Muscle of leg (tissue), 3 donors: ENCODE measurements at regions not wholly inside any gene's neighbourhood (a gene's known extent, or its start where the extent isn't known, plus 50 kb on each side); places are given as distances from the start of the nearest gene placed in this dataset.
"Not testable (repeated sequence)": the region's sequence is repeated elsewhere in the genome, so short reads cannot be mapped to it uniquely, and the experiment has no call there.

Source experiments
- DNase-seq: peaks from one replicate; pipeline ENCODE4 v3.0.0; 2013
- H3K27ac ChIP-seq: one replicate; pipeline ENCODE4 v1.5.1; 2013; ENCODE audit warnings: mild to moderate bottlenecking, low read length, control low read depth
- H3K27me3 ChIP-seq: one replicate; pipeline ENCODE4 v1.6.1; 2013; ENCODE audit warnings: low read length; ENCODE audit not compliant: control insufficient read depth, insufficient read depth
- H3K36me3 ChIP-seq: one replicate; pipeline ENCODE4 v1.6.1; 2013; ENCODE audit warnings: low read length; ENCODE audit not compliant: control insufficient read depth, insufficient read depth
- H3K4me1 ChIP-seq: one replicate; pipeline ENCODE4 v1.6.1; 2013; ENCODE audit warnings: low read length; ENCODE audit not compliant: control insufficient read depth, insufficient read depth
- H3K4me3 ChIP-seq: one replicate; pipeline ENCODE4 v1.5.1; 2013; ENCODE audit warnings: low read length, control low read depth
- H3K9me3 ChIP-seq: replicated peaks from 2 replicates; pipeline ENCODE4 v1.6.1; 2013; ENCODE audit warnings: low read depth, low read length; ENCODE audit not compliant: control insufficient read depth
- WGBS: methylation state at CpG from one replicate; pipeline ENCODE4 v1.1.5; 2013; ENCODE audit warnings: missing lambda C conversion rate; ENCODE audit not compliant: insufficient coverage; 5-methylcytosine and 5-hydroxymethylcytosine counted together

DNA sequence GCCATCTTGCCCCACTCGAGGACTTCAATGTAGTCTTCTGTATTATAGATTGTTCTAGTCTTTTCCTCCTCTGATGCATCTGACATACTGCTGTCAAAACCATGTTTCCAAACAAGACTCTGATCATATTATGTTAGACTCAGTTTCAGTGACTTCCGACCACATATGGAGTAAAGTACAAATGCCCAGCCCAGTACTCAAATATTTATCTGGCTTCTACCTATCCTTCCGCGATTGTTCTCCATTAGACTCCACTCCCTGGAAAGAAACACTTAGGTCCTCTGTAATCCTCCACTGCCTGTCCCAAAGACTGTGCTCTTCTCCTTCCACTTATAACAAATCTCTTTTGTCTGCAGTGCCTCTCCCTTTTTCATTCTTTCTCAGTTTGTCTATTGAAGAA, 439.5 kb downstream of the EFNB2 start:
- Histone ChIP-seq H3K36me3 (no peaks in the 10 kb centered on the region), H3K27ac (no peak overlapping the region), H3K27me3 (no peaks in the 10 kb centered on the region), H3K4me3 (no peak overlapping the region), H3K4me1 (peaks cover 6% of the 10 kb centered on the region), H3K9me3 (no peaks in the 10 kb centered on the region)
- WGBS, result 87% methylated on average over 3 of the region's 4 CpGs
- DNase-seq, result no peak

DNA sequence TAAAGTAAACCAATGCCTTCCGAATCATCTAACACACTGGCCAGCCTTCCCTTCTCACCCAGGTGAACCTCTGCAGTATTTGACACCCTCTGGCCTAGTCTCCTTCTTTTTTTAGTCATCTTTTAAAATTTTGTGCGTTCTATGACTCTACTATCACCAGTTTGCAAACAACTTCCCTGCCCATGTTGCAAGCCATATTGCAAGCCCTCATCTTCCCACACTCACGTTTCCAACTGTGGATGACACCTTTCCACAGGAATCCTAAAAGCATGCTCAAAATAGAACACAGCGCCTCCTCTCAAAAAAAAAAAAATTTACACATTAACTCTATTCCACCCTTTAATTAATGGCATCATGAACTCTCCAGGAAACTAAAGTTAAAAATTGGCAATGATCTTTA, 440.1 kb downstream of the EFNB2 start:
- no peaks in the 10 kb centered on the region for H3K36me3 ChIP-seq

DNA sequence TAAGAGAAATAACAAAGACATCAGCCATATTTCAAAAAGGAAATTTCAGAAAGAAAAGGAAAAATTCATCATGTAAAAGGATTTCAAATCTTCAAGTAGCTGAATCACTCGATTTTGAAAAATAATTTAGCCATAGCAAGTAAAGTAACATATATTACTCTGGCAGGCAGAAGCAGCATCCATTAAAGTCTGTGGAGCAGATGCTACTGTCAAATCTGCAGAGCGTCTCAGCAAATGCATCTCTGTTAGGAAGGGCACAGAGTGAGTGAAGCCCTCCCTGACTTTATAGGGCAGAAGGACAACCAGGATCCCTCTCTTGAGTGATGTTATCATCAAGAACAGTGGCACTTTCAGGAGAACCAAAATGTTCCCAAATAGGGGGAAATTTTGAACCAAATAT, 445.5 kb downstream of the EFNB2 start:
- Histone ChIP-seq H3K4me1 (no peaks in the 10 kb centered on the region), H3K27me3 (no peaks in the 10 kb centered on the region), H3K36me3 (no peaks in the 10 kb centered on the region), H3K9me3 (no peaks in the 10 kb centered on the region), H3K27ac (no peak overlapping the region), H3K4me3 (no peak overlapping the region)
- DNase-seq, result no peak
- 63% methylated on average over 1 of the region's 2 CpGs for WGBS

More for the DNA sequence above, 440.1 kb downstream of the EFNB2 start:
- Histone ChIP-seq H3K4me1 (peaks cover 4% of the 10 kb centered on the region), H3K27me3 (no peaks in the 10 kb centered on the region), H3K4me3 (no peak overlapping the region), H3K9me3 (no peaks in the 10 kb centered on the region), H3K27ac (no peak overlapping the region)
- DNase-seq, result no peak
- whole genome bisulfite sequencing, result 88% methylated on average over 3 of the region's 4 CpGs

- Histone ChIP-seq H3K27me3 (no peaks in the 10 kb centered on the region), H3K4me3 (no peak overlapping the region), H3K27ac (no peak overlapping the region), H3K4me1 (no peaks in the 10 kb centered on the region), H3K36me3 (no peaks in the 10 kb centered on the region), H3K9me3 (no peaks in the 10 kb centered on the region)
- DNase-seq, result peak; percentile 41
- 74% methylated on average over 6 of the region's 8 CpGs for WGBS
Measured at GRCh38 chr13:106089261-106089980, 446.0 kb downstream of the EFNB2 start.

DNA sequence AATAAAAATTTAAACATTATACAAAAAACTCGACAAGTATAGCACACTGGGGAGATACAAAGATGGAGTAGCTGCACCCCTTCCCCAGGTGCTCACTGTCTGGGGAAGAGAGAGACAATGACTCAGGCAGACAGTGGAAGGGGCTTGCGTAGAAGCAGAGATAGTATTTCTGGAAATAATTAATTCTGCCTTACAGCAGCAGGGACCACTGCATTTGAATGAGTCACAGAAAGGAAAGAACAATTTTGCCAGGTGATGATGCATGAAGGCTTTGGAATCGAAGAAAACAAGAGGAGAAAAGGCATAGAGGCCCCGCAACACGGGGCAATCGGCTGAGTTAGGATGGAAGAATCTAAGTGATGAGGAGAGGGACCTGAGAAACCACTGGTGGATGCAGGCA, 447.4 kb downstream of the EFNB2 start:
- Histone ChIP-seq H3K36me3 (no peaks in the 10 kb centered on the region), H3K9me3 (no peaks in the 10 kb centered on the region), H3K4me3 (no peak overlapping the region), H3K4me1 (no peaks in the 10 kb centered on the region), H3K27ac (no peak overlapping the region), H3K27me3 (no peaks in the 10 kb centered on the region)
- 68% methylated on average over 5 of the region's 6 CpGs for WGBS
- peak; percentile 25 for DNase-seq

DNA sequence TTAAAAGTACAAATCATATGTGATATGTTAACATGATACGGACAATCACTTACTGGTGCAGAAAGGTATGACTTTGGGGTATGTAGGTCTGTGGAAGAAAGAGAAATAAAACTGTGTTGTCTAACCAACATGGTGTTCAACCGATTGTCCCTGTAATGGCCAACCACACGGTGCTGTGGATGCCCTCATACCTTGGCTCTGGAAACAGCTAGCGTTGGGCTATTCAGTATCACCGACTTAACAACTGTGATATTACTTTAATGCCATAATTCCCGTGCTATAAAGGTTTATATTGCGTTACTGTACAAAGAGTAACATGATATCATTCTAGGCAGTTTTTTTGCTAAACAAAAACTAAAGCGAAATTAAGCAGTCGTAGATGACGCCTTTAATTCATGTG, 448.3 kb downstream of the EFNB2 start:
- WGBS, result 95% methylated on average over 6 of the region's 10 CpGs
- DNase-seq, result no peak
- no peak overlapping the region for H3K27ac ChIP-seq

GRCh38 chr13:106083620-106084350, 451.7 kb downstream of the EFNB2 start:
- no peaks in the 10 kb centered on the region for H3K36me3 ChIP-seq
- no CpG with 5 or more reads among the region's 3 CpGs for WGBS
- H3K27me3 ChIP-seq, result no peaks in the 10 kb centered on the region

More for the DNA sequence above, 448.3 kb downstream of the EFNB2 start:
- Histone ChIP-seq H3K4me3 (no peak overlapping the region), H3K9me3 (no peaks in the 10 kb centered on the region), H3K27me3 (no peaks in the 10 kb centered on the region), H3K4me1 (no peaks in the 10 kb centered on the region), H3K36me3 (no peaks in the 10 kb centered on the region)

GRCh38 chr13:106081221-106081620, 454.2 kb downstream of the EFNB2 start:
- H3K4me3 ChIP-seq, result not testable (repeated sequence)

More at GRCh38 chr13:106083620-106084350, 451.7 kb downstream of the EFNB2 start:
- Histone ChIP-seq H3K27ac (no peak overlapping the region), H3K4me3 (no peak overlapping the region), H3K4me1 (no peaks in the 10 kb centered on the region), H3K9me3 (peaks cover 4% of the 10 kb centered on the region)
- no peak for DNase-seq

DNA sequence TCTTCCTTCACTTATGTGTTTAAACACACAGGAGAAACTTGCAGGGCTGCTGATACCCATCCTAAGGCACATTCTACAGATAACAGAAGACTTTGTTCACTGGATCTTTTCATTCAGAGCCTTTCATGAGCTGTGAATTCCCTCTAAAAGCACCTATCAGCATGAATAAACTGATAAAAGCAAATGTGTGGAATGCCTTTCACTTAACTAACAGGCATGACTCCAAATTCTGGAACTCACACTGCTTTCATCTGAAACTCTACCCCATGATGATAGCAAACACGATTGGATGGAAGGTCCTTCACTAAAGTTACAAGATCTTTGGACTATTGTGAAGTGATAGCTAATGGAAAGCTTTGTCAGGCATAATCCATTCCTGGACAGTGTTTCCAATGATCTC, 457.3 kb downstream of the EFNB2 start:
- Histone ChIP-seq H3K9me3 (peaks cover 4% of the 10 kb centered on the region), H3K36me3 (no peaks in the 10 kb centered on the region), H3K4me3 (no peak overlapping the region), H3K4me1 (no peaks in the 10 kb centered on the region), H3K27ac (no peak overlapping the region), H3K27me3 (no peaks in the 10 kb centered on the region)
- no CpG with 5 or more reads among the region's 1 CpG for WGBS
- no peak for DNase-seq

More at GRCh38 chr13:106081221-106081620, 454.2 kb downstream of the EFNB2 start:
- 93% methylated on average over 3 of the region's 6 CpGs for WGBS
- not testable (repeated sequence) for H3K9me3 ChIP-seq, H3K27ac ChIP-seq, H3K36me3 ChIP-seq, H3K4me1 ChIP-seq, H3K27me3 ChIP-seq, DNase-seq

GRCh38 chr13:106077017-106077416, 458.4 kb downstream of the EFNB2 start:
- WGBS, result no CpG with 5 or more reads among the region's 1 CpG
- peaks cover 4% of the 10 kb centered on the region for H3K9me3 ChIP-seq
- H3K27me3 ChIP-seq, result no peaks in the 10 kb centered on the region
- no peak overlapping the region for H3K27ac ChIP-seq
- no peaks in the 10 kb centered on the region for H3K4me1 ChIP-seq
- no peak for DNase-seq
- no peaks in the 10 kb centered on the region for H3K36me3 ChIP-seq
- no peak overlapping the region for H3K4me3 ChIP-seq
